MM.1S (cell line): ENCODE measurements at regions not wholly inside any gene's neighbourhood (a gene's known extent, or its start where the extent isn't known, plus 50 kb on each side); places are given as distances from the start of the nearest gene placed in this dataset.
"Not testable (repeated sequence)": the region's sequence is repeated elsewhere in the genome, so short reads cannot be mapped to it uniquely, and the experiment has no call there.

ENCODE experiments used
- DNase-seq: peaks from one replicate; pipeline ENCODE4 v3.0.0-alpha.2; 2015
- H2AFZ ChIP-seq: fragments of 300-600 bp; sonication (generic); 2 replicates; pipeline ENCODE4 v1.6.0; 2016; ENCODE audit warnings: antibody characterized with exemption, low read length
- H3F3A ChIP-seq: fragments of 300-600 bp; sonication (generic); 2 replicates; pipeline ENCODE4 v1.6.1; 2016; ENCODE audit warnings: mild to moderate bottlenecking, antibody characterized with exemption, low read length, moderate library complexity, mixed read lengths; ENCODE audit not compliant: insufficient read depth
- H3K27ac ChIP-seq: fragments of 300-600 bp; sonication (generic); 2 replicates; pipeline ENCODE4 v1.5.1; 2016; ENCODE audit warnings: mild to moderate bottlenecking, low read length
- H3K27me3 ChIP-seq: fragments of 300-600 bp; sonication (generic); replicated peaks from 2 replicates; pipeline ENCODE4 v1.6.0; 2016; ENCODE audit warnings: low read length; ENCODE audit not compliant: insufficient read depth
- H3K36me3 ChIP-seq: fragments of 300-600 bp; sonication (generic); replicated peaks from 2 replicates; pipeline ENCODE4 v1.6.1; 2016; ENCODE audit warnings: mild to moderate bottlenecking, low read length, mixed read lengths; ENCODE audit not compliant: insufficient read depth
- H3K4me1 ChIP-seq: fragments of 300-600 bp; sonication (generic); 2 replicates; pipeline ENCODE4 v1.6.1; 2016; ENCODE audit warnings: low read length, mixed read lengths
- H3K4me2 ChIP-seq: fragments of 300-600 bp; sonication (generic); 2 replicates; pipeline ENCODE4 v1.6.0; 2016; ENCODE audit warnings: low read depth, low read length
- H3K4me3 ChIP-seq: fragments of 300-600 bp; sonication (generic); 2 replicates; pipeline ENCODE4 v1.5.1; 2016; ENCODE audit warnings: low read length, mixed read lengths
- H3K79me2 ChIP-seq: fragments of 300-600 bp; sonication (generic); 2 replicates; pipeline ENCODE4 v1.6.1; 2016; ENCODE audit warnings: mixed run types, low read length, mixed read lengths
- H3K9ac ChIP-seq: fragments of 300-600 bp; sonication (generic); 2 replicates; pipeline ENCODE4 v1.6.1; 2016; ENCODE audit warnings: low read length, mixed read lengths
- H3K9me2 ChIP-seq: fragments of 300-600 bp; sonication (generic); replicated peaks from 2 replicates; pipeline ENCODE4 v1.6.1; 2016; ENCODE audit warnings: mild to moderate bottlenecking, low read length, mixed read lengths; ENCODE audit not compliant: insufficient read depth
- H3K9me3 ChIP-seq: fragments of 300-600 bp; sonication (generic); replicated peaks from 2 replicates; pipeline ENCODE4 v1.6.1; 2016; ENCODE audit warnings: mild to moderate bottlenecking, low read length, mixed read lengths; ENCODE audit not compliant: insufficient read depth
- H4K20me1 ChIP-seq: fragments of 300-600 bp; sonication (generic); 2 replicates; pipeline ENCODE4 v1.6.1; 2016; ENCODE audit warnings: mild to moderate bottlenecking, low read length, moderate library complexity, mixed read lengths; ENCODE audit not compliant: insufficient read depth
- EZH2 ChIP-seq: fragments of 300-600 bp; sonication (generic); optimal IDR thresholded peaks from 2 replicates; pipeline ENCODE3; 2017; ENCODE audit warnings: low read depth, mild to moderate bottlenecking, antibody characterized with exemption, low read length, mixed read lengths
- EZH2phosphoT487 ChIP-seq: fragments of 300-600 bp; sonication (generic); IDR thresholded peaks from 2 replicates; pipeline ENCODE4 v1.6.1; 2018; ENCODE audit warnings: antibody characterized with exemption, low read length
- TF ChIP-seq, protein P1 (sequence below): fragments of 300-600 bp; sonication (generic); IDR thresholded peaks from 2 replicates; pipeline ENCODE4 v1.5.1; 2016; ENCODE audit warnings: antibody characterized with exemption, low read length, mixed read lengths

DNA sequence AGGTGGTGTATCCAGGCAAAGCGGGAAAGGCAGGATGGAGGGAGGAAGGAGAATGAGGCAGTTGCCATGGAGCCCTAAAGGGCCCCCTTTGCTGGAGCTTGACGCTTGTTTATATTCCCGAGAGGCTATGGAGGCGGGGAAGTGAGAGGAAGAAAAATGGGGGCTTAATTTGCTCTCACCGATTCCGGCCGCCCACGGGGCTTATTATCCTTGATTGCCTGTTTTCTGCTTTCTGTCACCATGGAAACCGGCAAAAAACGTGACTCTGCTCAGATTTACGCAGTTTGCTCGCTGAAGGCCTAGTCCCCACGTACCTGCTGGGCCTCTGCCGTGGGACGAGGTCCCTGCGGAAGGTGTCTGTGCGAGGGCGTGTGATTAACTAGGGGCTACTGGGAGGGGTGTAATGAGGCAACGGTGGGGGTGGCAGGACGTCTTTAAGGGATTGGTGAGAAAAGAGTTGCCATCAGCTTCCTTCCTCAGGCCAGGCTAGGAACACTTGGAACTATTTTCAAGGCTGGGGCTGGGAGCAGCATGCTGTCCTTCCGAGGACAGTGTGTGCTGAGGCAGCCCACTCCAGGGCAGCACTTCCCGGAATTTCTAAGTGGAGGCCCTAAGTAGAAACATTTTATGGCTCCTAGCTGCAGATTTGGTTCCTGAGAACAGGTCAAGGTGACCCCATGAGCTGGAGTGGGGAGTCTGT is 110.8 kb upstream of the NDN start:
- no peaks in the 10 kb centered on the region for H3K4me1 ChIP-seq
- H3K4me2 ChIP-seq = no peak overlapping the region
- H3K9ac ChIP-seq = no peak overlapping the region
- no peak overlapping the region for H2AFZ ChIP-seq
- no peaks in the 10 kb centered on the region for H3K27me3 ChIP-seq
- H3K27ac ChIP-seq = no peak overlapping the region
- H3K9me2 ChIP-seq = no peaks in the 10 kb centered on the region
- TF ChIP-seq EZH2phosphoT487 (no peak), EZH2 (no peak)
- TF ChIP-seq, protein P1, sequence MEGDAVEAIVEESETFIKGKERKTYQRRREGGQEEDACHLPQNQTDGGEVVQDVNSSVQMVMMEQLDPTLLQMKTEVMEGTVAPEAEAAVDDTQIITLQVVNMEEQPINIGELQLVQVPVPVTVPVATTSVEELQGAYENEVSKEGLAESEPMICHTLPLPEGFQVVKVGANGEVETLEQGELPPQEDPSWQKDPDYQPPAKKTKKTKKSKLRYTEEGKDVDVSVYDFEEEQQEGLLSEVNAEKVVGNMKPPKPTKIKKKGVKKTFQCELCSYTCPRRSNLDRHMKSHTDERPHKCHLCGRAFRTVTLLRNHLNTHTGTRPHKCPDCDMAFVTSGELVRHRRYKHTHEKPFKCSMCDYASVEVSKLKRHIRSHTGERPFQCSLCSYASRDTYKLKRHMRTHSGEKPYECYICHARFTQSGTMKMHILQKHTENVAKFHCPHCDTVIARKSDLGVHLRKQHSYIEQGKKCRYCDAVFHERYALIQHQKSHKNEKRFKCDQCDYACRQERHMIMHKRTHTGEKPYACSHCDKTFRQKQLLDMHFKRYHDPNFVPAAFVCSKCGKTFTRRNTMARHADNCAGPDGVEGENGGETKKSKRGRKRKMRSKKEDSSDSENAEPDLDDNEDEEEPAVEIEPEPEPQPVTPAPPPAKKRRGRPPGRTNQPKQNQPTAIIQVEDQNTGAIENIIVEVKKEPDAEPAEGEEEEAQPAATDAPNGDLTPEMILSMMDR = no peak
- H3K9me3 ChIP-seq = no peaks in the 10 kb centered on the region
- no peaks in the 10 kb centered on the region for H3K79me2 ChIP-seq
- no peak overlapping the region for H3K4me3 ChIP-seq
- H3F3A ChIP-seq = no peaks in the 10 kb centered on the region
- DNase-seq = no peak
- no peaks in the 10 kb centered on the region for H3K36me3 ChIP-seq
- H4K20me1 ChIP-seq = no peaks in the 10 kb centered on the region

- Histone ChIP-seq H4K20me1 (no peaks in the 10 kb centered on the region), H3K27ac (no peak overlapping the region), H3K4me2 (no peak overlapping the region), H3K4me3 (no peak overlapping the region), H3K9ac (no peak overlapping the region), H3F3A (no peaks in the 10 kb centered on the region), H3K9me3 (no peaks in the 10 kb centered on the region), H3K9me2 (no peaks in the 10 kb centered on the region), H2AFZ (no peak overlapping the region), H3K27me3 (no peaks in the 10 kb centered on the region), H3K36me3 (no peaks in the 10 kb centered on the region), H3K79me2 (no peaks in the 10 kb centered on the region), H3K4me1 (no peaks in the 10 kb centered on the region)
- no peak for DNase-seq
- TF ChIP-seq EZH2phosphoT487 = no peak
- TF ChIP-seq, protein P1 = no peak
- TF ChIP-seq EZH2 = no peak
Observed at GRCh38 chr15:23801881-23802280, 114.8 kb upstream of the NDN start.

DNA sequence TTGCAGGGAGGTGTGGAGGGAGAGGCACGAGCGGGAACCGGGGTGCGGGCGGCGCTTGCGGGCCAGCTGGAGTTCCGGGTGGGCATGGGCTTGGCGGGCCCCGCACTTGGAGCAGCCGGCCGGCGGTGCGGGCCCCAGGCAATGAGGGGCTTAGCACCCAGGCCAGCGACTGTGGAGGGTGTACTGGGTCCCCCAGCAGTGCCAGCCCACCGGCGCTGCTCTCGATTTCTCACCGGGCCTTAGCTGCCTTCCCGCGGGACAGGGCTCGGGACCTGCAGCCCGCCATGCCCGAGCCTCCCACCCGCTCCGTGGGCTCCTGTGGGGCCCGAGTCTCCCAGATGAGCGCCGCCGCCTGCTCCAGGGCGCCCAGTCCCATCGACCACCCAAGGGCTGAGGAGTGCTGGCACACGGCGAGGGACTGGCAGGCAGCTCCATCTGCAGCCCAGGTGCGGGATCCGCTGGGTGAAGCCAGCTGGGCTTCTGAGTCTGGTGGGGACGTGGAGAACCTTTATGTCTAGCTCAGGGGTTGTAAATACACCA is 115.9 kb upstream of the NDN start:
- not testable (repeated sequence) for H3K4me3 ChIP-seq, H3F3A ChIP-seq, H3K27me3 ChIP-seq, H3K4me1 ChIP-seq, H3K9ac ChIP-seq, H3K9me2 ChIP-seq, H3K4me2 ChIP-seq, H2AFZ ChIP-seq, H3K36me3 ChIP-seq, H3K27ac ChIP-seq, H4K20me1 ChIP-seq, H3K79me2 ChIP-seq, H3K9me3 ChIP-seq, DNase-seq

GRCh38 chr15:23806980-23807379 is 119.9 kb upstream of the NDN start:
- no peak overlapping the region for H3K27ac ChIP-seq
- H3K4me2 ChIP-seq = no peak overlapping the region
- TF ChIP-seq EZH2phosphoT487 (no peak), EZH2 (no peak)
- TF ChIP-seq, protein P1 = no peak
- no peaks in the 10 kb centered on the region for H4K20me1 ChIP-seq
- no peak overlapping the region for H3K9ac ChIP-seq
- H3F3A ChIP-seq = no peaks in the 10 kb centered on the region
- no peaks in the 10 kb centered on the region for H3K9me3 ChIP-seq
- H3K36me3 ChIP-seq = no peaks in the 10 kb centered on the region
- H2AFZ ChIP-seq = no peak overlapping the region
- H3K4me1 ChIP-seq = no peaks in the 10 kb centered on the region
- no peak overlapping the region for H3K4me3 ChIP-seq
- H3K9me2 ChIP-seq = no peaks in the 10 kb centered on the region
- DNase-seq = no peak
- H3K27me3 ChIP-seq = no peaks in the 10 kb centered on the region
- H3K79me2 ChIP-seq = no peaks in the 10 kb centered on the region
